ENCODE measurements at regions not wholly inside any gene's neighbourhood (a gene's known extent, or its start where the extent isn't known, plus 50 kb on each side); places are given as distances from the start of the nearest gene placed in this dataset.

GRCh38 chr1:199172171-199173124, 533.6 kb downstream of the PTPRC start:
- no peak for DNase-seq

- no peak for DNase-seq
These were observed 534.5 kb downstream of the PTPRC start for GRCh38 chr1:199173356-199173755.

- DNase-seq, result no peak
These were observed 535.5 kb downstream of the PTPRC start for GRCh38 chr1:199174336-199174735.

- DNase-seq, result no peak
These were observed 537.9 kb downstream of the PTPRC start for GRCh38 chr1:199176713-199177112.

GRCh38 chr1:199177241-199177640, 538.4 kb downstream of the PTPRC start:
- DNase-seq, result no peak

DNA sequence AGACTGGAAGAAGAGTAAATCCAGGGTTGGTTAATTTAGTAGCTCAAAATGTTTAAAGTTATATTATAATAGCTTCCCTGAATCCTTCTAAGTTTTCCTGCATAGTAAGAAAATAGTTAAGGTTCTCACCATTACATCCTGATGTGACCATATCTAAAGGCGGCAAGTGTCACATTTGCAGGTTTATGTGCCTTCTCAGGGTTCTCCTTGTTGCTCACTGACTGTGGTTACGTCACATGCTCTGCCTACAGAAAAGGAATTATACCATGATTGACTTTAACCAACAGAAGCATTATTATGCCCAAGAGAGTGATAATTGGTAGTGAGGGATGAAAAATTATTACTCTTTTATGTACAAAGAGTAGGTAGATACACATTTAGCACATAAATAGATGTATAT, 539.8 kb downstream of the PTPRC start:
- no peak for DNase-seq

- DNase-seq, result no peak
These were observed 543.5 kb downstream of the PTPRC start for GRCh38 chr1:199182186-199182843.

DNA sequence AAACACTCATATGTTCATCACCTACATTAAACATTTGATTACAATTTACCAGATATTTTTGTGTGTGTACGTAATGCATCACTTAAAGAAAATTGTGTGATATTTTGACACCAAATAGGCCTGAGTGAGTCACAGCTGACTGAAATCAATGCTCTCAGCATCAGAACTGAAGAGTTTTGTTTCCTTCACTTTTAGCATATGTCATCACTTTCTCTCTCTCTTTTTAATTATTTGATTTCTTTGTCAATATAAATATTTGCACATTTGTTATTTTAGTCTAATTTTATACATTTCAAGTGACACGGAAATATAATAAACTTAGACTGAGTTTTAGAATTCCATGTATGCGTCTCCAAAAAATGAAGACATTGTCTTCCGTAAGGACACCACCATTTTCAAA, 545.3 kb downstream of the PTPRC start:
- no peak for DNase-seq

DNA sequence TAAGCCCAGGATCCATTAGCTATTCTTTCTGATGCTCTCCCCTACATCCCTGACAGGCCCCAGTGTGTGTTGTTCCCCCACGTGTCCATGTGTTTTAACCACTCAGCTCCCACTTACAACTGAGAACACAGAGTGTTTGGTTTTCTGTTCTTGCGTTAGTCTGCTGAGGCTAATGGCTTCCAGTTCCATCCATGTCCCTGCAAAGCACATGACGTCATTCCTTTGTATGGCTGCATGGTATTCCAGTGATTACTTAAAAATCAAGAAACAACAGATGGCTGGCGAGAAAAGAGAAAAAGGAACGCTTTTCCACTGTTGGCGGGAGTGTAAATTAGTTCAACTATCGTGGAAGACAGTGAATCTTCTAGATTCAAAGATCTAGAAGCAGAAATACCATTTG, 556.0 kb downstream of the PTPRC start:
- DNase-seq, result no peak

DNA sequence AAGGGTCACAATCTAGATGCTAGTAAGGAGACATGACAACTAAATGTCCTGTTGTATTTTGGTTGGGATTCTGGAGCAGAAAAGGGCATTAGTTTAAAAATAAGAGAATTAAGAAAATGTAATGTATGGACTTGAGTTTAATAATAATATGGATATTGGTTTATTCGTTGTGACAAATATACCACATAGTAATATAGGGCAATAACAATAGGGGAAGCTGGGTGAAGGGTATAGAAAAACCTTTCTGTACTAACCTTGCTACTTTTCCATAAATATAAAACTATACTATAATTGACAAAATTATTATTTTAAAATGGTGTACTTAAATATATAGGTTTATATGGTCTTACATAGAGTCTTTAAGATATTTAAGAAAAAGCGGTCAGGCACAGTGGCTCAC, 558.9 kb downstream of the PTPRC start:
- DNase-seq, result no peak

DNA sequence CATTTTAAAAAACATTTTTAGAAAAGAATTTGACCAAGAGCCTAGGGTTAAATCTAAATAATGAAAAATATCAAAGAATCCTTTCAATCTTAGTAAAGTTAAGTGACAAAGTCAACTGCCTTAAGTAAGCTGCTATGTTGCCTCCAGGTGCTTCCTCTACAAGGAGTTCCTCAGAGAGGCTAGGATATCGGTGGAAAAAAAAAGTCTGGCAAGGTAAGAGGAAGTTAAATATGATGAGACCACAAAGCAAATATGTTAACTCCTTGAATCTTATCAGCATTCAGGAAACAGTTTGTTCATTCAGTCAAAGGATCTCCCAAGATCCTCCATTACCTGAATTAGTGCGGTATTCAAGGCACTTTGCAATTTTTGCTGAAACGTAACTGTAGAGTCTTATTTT, 563.5 kb downstream of the PTPRC start:
- no peak for DNase-seq

DNA sequence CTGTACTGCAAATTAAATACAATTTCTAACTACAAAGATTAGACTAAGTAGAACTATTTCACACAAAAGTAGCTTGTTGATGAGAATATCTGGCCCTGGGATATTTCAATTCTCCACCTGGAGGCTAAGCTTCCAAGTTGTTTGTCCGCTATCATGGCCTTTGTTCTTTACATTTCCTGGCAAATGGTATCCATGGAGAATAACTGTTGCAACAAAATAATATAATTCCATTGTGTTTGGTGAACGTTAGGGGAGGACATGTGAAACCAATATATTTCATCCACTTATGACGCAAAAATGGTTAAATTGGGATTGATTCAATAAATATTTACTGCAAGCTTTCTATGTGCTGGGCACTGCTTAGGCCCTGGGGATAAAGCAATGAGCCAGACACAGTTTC, 565.4 kb downstream of the PTPRC start:
- DNase-seq, result no peak

- DNase-seq, result no peak
These were observed 567.1 kb downstream of the PTPRC start for GRCh38 chr1:199205740-199206441.

DNA sequence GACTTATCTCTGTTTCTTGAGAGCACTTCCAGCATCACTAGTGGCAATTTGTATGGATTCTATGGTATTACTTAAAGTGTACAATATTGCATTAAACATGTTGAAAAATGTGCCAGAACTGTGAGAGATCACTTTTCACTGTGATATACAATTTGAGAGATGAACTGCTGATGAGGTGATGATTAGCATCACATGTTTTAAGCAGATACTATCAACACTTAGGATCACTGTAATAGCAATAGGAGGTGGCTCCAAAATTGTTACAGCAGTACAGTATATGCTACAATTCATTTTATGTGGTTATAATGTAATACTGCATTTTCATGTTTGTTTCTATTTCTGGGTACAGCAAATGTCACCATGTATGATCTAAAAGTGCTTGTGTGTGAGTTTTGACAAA, 570.0 kb downstream of the PTPRC start:
- no peak for DNase-seq

DNA sequence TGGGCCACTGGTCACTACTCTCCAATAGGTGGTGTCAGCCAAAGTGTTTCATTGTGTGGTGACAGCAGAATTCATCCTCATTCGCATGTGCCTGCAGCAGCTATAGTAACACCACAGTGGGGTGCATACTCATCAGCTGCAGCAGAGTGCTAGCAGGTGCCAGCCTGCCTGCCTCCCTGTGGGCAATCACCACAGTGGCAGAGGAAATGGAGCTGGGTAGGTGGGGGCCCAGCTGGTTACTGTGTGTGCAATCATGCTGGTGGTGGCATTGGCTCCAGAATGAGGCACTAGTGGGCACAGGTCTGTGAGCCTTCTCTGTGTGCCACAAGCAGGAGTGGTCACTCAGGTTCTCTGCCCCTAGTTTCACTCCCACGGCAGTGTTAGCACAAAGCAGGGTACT, 579.2 kb downstream of the PTPRC start:
- DNase-seq, result peak; percentile 26

- no peak for DNase-seq
These were observed 579.7 kb downstream of the PTPRC start for GRCh38 chr1:199218533-199218932.

DNA sequence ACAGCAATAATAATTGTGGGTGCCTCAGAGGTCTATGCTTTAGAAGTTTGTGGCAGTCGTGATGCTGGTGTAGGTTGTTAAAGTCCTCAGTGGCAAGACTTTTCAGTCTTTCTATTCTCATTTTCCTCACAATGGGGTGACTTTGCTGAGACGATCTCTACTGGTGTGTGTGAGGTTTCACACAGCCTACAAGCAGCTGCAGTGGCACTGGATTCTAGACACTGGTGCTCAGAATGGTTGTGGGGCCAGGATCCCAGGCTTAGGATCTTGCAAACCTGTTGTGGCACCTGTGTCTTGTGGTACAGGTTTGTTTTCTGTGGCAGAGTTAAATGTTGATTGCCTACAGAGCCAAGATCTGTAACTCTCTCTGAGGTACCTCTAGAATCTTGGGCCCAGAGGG, 581.2 kb downstream of the PTPRC start:
- DNase-seq, result no peak

DNA sequence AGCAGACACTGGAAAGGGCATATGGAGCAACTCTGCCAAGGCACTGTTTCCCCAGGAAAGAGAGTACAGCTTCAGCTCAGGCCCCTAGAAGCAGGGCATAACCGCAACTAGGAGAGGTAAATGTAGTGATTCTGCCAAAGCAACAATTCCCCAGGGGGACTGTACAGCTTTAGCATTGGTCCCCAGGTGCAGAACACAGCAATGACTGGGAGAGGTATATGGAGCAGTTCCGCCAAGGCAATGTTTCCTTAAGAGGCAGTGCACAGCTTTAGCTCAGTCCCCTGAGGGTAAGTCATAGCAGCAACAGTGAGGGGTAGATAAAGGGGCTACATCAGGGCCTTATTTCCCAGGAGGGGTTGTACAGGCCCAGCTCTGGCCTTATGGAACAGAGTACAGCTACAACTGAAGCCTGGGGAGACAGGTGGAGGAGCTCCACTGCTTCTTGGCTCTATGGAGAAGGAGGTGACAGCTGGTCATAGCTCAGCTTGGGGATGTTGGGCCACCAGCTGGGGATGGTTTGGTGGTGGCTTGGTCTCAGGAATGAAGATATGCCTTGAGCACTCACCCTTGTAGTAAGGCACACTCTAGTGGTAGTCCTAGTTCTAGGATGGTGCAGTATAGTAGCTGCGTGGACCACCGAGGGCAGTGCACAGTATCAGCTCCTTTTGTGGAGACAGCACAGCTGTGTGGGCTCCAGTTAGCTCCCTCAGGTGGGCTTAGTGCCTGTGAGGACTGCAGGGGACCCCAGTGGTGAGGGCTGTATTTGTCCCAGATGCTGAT, 582.7 kb downstream of the PTPRC start:
- no peak for DNase-seq

- no peak for DNase-seq
These were observed 585.1 kb downstream of the PTPRC start for GRCh38 chr1:199223936-199224335.

DNA sequence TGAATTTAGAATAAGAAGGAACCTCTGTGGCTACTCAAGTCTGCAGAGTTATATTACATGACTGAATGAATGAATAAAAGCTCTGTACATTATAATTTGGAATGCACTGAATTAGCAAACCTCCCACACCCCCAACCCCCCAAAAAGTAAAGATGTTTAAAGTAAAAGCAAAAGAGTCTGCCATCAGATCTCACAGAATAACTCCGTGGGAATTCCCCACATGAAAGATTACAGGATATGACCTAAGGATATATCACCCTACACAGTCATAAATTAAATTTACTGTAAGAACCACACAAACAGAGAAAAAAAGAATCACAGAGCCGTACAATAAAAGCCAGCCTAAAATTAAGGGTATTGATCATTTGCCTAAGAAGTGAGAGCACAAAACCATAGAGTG, 587.3 kb downstream of the PTPRC start:
- DNase-seq, result no peak

DNA sequence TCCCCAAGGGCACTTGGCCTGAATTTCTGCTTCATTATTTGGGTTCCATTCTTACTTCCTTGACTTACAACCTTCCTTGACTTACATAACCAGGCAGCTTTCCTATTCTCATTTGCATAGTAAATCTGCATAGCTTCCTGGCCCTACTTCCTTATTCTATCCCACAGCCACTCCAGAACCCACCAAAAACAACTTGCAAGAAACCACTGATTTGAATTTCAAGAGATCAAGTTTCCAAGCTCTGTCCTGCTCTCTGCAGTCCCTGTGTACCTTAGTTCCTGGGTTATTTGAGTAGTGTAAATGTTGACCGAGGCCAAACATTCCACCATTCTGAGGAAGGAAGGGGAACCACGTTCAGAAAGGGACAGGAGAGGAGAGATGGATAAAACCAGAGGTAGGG, 603.3 kb downstream of the PTPRC start:
- DNase-seq, result no peak

DNA sequence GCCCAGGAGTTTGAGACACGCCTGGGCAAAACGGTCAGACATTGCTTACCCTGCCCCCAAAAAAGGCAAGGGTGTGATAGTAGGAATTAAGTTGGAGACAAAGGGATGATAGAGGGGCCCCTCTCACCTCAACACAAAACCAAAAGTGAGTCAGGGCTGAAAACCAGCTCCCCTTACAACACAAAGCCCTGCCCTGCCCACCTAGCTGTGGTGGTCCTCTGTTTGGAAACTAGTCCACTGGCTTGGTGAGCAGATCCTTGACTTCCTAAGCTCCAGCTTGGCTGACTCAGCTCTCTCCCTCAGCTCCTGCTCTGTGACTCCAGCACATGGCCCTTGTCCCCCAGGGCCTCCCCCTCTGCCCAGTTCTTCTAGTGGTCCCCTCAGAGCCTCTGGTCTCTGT, 603.8 kb downstream of the PTPRC start:
- DNase-seq, result no peak
